Embryonic facial prominence (tissue), 1 donor: ENCODE measurements at regions not wholly inside any gene's neighbourhood (a gene's known extent, or its start where the extent isn't known, plus 50 kb on each side); places are given as distances from the start of the nearest gene placed in this dataset.

Experiments used
- DNase-seq: peaks from one replicate; pipeline ENCODE4 v3.0.0-alpha.2; 2016; ENCODE audit errors: extremely low spot score

DNA sequence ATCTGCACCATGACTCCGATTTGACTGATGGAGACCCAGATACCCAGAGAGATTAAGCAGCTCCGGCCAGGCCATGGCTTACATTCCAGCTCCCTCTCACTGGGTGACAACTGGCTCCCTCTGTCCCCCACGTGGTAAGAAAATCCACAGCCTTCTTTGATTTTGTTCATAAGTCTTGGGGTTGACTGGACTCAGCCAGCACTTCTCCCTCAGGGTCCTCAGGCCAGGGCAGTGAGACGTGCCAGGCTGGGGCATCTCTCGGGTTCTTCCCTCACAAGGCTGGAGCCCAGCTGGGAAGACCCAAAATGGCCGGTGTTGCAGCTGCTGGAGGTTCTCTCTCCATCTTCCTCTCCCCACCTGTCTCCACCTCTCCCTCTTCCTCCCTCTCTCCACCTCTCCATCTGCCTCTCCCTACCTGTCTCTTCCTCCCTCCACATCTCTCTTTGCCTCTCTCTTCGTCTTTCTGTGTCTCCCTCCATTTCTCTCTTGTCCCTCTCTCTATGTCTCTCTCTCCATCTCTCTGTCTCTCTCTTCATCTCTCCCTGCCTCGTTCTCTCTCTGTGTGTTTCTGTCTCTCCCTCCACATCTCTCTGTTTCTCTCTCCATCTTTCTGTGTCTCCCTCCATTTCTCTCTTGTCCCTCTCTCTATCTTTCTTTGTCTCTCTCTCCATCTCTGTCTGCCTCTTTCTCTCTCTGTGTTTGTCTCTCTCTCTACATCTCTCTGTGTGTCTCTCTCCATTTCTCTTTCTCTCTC lies 105.3 kb downstream of the FOXL1 start:
- DNase-seq, result no peak

DNA sequence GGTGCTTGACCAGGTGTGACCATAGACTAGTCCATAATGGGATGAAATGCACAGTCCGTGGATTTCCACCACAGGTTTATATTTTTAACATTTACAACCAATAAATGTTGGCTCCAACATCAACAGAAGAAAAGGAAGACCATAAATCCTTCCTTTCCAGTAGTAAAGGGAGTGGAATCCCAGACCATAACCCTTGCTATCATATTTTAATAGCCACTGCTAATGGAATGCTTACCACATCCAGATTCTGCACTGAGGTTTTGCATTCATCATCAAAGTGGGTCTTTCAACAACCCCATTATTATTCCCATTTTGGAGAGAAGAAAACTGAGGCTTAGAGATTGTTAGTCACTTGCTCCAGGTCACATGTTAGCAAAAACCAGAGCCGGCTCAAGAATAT lies 106.7 kb downstream of the FOXL1 start:
- no peak for DNase-seq

DNA sequence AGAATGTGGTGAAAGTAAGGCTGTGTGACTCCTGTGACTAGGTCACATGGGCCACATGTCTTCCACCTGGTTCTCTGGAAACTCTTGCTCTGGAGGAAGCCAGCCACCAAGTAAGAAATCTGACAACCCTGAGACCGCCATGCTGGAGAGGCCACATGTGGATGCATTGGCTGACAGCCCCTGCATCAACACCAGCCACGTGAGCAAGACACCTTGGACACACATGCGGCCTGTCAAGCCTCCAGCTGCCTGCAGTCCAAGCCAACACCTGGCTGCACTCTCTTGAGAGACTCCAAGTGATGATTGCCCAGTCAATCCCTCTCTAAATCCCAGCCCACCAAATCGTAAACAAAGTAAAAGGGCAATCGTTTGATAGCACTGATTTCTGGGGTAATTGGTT lies 112.6 kb downstream of the FOXL1 start:
- DNase-seq, result no peak

DNA sequence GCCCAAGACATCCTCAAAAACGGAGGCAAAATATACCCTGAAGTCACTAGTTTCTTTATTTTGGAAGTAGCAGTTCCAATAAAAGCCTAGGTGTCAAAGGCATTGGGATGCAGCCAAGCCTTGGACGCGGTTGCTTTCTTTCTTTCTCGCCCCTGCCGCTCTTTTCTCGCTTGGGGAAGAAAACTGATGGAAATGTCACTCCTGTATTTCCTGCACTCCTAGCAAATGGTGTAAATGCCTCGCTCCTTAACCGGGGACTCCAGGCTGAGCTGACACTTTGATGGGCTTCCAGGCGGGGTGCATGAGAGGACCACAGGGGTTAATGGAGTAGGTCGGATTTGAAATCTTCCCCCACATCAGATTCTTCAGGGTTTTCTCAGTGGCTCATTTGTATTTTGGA lies 114.1 kb downstream of the FOXL1 start:
- DNase-seq, result no peak

DNA sequence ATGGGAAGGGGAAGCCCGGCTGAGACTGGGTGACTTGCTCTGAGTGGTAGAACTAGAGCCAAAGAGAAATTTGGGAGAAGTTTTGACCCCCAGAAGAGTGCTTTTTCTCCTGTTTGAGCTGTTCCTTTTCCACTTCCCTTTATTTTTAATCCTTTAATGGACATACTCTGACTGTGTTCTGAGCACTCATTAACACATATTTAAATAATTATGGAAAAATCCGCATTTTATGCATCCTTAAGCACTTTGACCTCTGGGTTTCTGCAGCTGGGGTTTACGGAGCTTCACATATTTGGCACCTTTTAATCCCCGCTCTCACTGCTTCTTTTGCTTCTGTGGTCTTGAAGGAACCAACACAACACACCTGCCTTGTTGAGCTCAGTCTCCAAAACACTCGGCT lies 114.7 kb downstream of the FOXL1 start:
- no peak for DNase-seq

DNA sequence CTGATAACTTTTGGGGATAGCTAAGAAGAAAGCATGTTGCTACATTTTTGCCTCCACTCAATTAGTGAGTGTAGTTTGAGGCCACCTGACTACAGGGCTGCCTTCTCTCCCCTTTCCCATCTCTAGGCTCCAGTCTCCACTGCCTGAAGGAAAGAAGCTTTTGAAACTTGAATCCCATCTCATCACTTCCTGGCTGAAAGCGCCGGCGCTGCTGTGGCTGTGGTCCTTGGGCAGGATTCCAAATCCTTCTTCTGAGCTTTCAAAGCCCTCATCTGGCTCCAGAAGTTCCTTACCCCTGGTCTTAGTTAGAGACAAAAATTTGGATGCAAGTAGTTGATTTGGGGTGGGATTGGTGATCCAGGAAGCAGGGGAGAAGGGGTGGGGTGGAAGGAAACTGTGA lies 119.4 kb downstream of the FOXL1 start:
- DNase-seq, result no peak

DNA sequence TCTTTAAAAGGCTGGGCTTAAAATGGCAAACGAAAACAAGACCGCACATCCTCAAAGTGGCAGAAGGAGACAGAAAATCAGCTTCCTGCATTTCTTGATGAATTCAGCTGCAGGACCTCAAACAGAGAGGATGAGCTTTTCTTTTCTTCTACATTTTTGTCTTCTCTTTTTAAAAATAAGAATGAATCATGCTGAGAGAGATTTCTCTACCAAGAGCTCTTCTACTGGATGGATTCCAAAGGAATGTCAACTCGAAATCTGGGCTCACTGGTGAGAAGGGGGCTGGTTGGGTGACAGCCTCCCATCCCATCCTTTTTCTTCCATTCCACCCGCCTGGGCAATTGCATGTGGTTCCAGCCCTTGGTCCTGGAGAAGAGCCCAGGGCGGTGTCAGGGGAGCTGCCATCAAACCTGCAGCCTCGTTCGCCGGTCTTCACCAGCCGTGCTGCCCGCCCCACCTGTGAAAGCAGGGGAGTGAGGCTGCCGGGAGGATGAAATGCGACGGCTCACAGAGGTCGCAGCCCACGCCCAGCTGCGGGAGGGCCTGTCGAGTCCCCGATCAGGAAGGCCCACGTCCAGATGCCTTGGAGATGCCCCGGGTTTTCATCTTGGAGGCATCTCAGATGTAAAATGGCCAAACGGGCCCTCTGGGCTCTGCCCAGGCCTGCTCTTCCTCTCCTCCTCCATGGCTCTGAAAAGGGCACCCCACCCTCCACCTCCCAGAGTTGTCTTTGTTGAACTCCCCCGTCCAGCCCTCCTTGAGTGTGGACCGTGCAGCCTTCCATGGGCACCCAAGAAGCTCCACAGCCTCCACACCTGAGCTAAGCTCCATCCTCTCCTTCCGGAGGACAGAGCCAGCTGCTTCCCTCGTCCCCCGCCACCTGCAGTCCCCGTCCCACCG lies 121.9 kb downstream of the FOXL1 start:
- no peak for DNase-seq

DNA sequence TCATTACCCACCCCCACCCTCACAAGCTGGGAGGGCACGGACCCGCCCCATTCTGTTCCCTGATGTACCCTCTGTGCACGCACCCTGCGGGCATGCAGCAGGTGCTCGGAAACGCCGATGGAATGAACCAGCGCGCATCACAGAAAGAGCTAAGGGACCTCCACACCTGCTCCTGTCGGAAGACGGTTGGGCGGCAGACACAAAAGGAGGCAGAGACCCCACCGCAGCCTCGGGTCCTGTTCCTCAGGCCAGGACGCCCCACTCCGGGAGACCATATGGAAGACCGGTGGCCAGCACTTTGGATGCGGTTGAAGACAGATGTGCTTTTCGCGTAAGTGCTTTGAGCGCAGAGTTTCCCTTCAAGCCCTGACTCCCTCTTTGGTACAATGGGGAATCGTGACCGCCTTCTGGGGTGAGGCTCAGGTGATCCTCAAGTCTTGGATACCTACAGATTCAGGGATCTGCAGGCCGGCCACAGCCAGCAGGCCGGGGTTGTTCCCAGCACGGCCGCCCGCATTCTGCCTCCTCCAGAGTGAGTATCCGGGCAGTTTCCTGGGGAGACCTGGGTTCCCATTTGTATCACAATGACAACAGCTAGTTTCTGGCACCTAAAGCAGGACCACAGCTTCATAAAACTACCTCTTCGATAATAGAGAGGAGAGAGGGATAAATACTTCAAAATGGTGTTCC lies 123.1 kb downstream of the FOXL1 start:
- DNase-seq, result no peak

DNA sequence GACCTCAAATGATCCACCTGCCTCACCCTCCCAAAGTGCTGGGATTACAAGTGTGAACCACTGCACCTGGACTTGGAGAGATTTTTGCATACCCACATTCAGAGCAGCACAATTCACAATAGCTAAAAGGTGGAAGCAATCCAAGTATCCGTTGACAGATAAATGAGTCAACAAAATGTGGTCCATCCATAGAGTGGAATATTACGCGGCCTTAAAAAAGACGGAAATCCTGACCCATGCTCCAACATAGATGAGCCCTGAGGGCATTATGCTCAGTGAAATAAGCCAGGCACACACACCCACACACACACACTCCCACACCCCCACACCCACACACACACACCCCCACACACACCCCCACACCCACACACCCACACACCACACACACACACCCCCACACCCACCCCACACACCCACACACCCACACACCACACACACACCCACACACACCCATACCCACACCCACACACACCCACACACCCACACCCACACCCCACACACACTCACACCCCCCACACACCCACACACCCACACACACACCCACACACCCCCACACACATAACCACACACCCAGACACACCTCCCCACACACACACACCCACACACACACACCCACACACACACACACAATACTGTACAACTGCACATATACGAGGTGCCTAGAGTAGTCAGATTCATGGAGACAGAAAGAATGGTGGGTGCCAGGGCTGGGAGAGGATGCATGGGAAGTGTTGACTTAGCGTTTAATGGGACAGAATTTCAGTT lies 124.7 kb downstream of the FOXL1 start:
- DNase-seq, result no peak

DNA sequence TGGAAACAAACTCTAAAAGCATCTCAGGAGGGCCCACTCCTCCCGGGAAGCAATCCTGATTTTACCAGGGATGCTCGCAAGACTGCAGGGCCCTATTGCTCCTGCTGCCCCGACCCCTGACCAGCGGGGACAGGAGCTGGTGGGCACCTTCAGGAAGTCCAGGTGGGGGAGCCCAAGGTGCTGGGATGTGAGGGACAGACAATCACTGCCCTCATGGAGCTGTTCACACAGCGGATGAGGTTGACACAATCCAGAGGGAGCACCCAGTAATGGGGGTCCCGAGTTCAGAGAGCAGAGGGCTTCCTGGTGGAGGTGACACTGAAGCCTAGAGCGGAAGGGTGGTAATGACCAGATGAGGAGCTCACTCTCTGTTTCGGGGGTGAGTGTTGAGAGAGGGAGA lies 126.2 kb downstream of the FOXL1 start:
- no peak for DNase-seq

DNA sequence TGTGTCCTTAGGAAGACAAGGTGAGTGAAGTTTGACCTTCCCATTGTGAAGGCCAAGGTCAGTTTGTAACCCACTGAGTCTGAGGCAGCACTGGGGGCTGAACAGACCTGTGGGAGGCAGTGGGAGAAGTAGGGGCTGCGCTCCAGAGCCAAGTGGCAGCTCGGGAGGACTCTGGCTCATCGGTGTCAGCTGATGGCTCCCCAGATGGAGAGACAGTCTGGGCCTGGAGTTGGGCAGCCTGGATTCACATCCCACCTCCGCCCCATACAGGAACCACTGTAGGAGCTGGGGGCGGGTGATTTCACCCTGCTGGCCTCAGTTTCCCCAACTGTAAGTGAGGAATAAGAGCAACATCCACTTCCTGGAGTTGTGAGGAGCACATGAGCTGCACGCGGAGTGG lies 128.4 kb downstream of the FOXL1 start:
- no peak for DNase-seq

DNA sequence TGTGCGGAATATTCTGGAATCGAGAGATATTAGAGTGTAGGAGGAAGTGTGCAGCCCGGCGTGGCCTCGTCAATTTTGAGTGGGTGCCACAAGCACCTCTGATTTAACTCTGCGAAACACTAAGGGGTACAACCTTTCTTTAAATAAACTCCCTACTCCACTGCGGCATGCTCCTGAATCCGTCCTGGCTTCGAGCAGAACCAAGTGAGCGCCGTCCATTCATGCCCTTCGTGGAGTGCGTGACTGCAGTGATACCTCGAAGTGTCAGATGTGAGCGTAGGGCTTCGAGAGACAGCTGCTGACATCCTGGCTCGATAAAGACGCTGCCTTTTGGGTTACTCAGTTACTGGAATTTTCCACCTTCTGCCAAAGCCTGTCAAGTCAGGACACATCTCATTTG lies 128.8 kb downstream of the FOXL1 start:
- no peak for DNase-seq

DNA sequence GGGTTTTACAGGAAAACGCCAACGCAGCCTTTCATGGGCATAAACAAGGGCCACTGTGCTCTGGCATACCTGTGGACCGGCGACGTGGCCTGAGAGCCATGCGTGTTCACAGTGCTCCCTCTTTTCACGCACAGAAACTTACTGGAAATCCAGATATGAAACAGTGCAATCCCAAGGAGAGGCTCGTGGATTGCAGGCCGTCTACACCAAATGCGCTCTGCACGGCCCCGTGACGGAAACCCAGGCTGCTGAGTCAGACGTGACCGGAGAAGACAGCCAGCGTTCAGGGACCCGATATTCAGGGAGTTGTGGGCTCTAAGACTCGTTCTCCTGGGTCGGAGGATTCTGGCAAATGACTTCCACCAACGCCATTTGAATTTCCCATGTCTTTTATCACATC lies 129.2 kb downstream of the FOXL1 start:
- DNase-seq, result no peak

DNA sequence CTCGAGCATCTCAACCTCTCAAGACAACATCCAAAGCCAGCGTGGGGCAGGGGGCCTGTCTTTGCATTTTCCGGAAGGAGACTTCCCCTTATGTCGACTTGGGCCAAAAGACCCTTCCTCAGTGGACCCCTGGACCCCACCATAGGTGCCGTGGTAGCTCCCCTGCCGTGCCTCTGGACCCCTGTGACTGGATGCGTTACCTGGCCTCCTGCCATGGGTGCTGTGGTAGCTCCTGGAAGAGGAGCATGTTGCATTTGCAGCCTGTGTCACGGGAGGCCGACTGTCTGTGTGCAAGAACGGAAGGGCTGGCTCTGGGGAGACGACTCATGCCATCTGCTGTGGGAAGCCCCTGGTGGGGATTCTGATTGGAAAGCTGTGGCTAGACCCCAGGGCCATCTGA lies 130.1 kb downstream of the FOXL1 start:
- DNase-seq, result no peak

DNA sequence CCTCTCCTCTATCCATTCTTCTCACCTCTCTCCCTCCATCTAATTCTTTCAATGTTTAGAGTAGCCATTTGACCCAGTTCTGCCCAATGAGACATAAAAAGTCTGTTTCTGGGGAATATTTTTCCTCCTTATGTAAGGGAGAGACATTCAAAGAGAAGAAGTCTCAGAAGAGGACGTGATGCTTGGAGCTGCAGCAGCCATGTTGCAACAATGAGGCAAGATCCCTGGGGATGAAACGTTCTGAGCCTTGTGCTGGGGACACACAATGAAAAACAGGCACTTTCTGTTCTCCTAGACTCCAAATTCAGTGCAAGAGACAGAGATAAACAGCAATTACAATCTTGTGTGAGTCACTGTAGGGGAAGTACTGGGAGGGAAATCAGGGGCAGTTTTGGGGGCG lies 130.8 kb downstream of the FOXL1 start:
- no peak for DNase-seq

DNA sequence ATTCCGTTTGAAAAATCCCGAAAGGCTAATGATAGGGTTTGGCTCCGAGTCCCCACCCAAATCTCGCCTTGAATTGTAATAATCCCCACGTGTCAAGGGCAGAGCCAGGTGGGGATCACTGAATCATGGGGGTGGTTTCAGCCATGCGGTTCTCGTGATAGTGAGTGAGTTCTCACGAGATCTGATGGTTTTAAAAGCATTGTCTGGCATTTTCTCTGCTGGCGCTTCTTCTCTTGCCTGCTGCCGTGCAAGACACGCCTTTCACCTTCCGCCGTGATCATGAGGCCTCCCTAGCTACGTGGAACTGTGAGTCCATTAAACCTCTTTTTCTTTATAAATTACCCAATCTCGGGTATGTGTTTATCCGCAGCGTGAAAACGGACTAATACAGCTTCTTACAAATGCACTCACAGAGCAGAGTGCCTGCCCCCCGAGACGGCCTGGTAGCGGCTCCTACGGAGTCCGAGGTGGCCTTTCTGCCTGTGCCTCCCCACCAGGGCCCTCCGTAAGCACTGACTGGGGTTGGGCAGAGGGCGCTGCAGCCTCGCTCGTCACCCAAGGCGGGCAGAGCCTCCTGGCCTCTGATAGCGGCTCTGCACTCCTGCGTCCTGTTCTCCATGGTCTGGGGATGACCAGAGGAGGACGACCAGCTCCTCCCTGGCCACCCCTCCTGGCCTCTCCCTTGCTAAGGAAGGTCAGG lies 131.7 kb downstream of the FOXL1 start:
- no peak for DNase-seq

DNA sequence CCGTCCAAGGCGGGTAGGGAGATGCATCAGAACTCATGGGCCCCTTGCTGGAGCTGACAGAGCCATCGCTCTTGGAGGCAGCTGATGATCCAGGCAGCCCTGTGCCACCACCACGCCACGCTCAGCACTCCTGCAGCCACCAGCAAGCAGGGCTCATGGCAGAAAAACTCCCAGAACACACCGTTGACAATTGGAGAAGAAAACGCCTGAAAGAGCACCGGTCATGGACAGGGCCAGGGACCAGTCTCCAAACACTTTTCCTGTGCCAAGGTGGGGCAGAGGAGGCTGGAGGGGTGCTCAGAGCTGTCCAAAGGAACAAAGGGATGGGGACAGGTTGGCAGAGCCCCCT lies 132.2 kb downstream of the FOXL1 start:
- DNase-seq, result no peak

DNA sequence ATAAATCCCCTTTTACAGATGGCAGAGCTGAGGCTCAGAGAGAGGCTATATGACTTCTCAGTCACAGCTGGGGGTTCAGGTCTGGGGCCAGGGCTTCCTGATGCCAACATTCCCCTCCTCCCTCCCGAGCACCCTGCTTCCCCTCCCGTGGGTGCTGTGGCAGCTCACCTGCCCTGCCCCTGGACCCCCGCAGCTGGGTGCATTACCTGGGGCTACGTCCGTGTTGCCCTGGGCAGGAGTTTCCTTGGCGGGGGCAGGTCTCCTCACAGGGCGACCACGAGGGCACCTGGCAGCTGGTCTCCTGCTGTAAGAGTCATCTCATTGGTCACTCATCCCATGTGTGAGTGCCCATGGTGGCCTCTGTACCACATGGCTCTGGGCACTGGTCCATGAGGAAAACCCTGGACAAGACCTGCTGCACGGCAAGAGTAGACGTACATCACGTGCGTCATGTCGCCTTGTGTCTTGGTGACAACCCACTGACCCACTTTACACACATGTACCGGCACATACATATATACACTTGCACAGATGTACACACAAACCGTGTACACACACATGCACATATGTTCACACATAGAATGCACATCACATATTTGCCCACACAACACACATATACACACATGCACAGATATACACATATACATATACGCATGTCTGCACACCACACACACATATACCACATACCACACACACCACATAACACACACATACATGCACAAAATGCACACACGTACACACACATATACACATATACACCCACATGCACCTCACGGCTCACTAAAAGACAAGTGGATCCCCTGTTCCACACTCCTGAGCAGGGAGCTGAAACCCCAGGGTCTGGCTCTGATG lies 134.0 kb downstream of the FOXL1 start:
- DNase-seq, result no peak

DNA sequence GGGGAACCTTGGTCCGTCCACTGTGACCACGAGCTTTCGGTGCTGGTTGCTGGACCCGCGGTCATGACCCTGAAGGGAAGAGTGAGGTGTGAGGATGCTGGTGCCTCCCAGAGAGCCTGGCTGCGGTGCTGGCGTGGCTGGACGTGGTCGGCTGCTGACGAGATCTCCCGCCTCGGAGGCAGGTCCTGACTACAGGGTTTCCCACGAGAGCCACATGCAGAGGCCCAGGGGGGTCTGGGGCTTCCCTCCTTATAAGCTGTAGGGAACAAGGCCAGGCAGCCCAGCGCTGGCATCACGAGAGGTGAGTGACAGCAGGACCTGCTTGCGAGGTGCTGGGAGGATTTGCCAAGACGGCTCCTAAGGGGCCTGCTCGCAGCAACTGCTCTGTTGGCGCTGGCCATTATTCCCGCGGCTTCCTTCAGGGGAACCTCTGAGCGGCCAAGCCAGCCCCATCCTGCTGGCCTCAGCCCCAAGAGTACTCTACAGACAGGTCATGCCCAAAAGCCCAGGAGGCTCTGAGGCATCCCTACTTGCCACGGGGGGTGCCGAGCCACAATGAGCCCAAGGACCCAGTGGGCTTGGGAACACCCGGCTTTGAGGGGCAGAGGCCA lies 134.8 kb downstream of the FOXL1 start:
- no peak for DNase-seq

DNA sequence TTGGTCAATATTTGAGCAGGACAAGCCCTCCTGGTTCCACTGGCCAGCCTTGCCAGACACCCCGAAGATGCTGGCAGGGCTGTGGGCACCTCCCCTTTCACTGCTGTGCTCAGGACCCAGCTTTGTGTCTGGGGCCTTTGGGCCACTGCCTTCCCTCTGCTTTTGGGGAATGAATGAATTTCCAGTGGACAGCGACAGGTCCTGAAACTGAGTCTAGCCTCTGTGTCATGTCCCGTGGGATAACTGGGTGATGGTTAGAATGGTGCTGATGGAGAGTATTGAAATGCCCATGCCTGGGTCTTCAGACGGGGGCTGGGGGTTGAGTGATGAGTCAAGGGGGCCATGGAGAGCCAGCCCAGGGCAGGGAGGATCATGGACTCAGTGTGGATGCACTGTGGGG lies 135.8 kb downstream of the FOXL1 start:
- no peak for DNase-seq
